GM21576 (cell line): ENCODE measurements at regions not wholly inside any gene's neighbourhood (a gene's known extent, or its start where the extent isn't known, plus 50 kb on each side); places are given as distances from the start of the nearest gene placed in this dataset.

ENCODE experiments used
- ATAC-seq: cut with Tn5 transposase; IDR thresholded peaks from one replicate; pipeline ENCODE4 v1.9.1; 2021; ENCODE audit warnings: mild to moderate bottlenecking, moderate library complexity; ENCODE audit not compliant: unreplicated experiment

DNA sequence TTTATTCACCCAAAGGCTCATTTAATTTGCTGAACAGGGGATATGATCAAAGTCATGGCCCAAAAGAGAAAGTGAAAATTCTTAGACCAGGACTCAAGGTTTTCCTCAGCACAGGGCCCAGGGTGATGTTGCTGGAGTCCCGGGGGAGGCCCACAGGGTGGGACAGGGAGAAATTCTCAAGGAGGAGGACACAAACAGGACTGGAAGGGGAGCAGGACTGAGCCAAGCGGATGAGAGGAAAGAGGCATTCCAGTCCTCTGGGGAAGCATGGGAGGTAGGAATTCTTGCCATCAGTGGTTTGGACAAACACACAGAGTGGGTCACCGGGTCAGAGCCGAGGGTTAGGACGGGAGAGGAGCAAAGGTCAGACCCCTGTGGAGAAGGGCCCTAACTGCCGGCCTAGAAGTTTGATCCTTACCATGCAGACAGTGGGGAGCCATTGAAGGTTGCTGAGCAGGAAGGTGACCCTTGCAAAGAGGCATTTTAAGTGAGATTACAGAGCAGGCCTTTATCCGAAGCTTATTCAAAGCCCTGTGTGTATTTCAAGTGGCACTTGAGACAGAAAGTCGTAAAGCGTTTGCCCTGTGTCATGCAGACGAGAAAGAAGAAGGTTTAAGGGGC is 68.4 kb upstream of the PTGR2 start:
- ATAC-seq = no peak

DNA sequence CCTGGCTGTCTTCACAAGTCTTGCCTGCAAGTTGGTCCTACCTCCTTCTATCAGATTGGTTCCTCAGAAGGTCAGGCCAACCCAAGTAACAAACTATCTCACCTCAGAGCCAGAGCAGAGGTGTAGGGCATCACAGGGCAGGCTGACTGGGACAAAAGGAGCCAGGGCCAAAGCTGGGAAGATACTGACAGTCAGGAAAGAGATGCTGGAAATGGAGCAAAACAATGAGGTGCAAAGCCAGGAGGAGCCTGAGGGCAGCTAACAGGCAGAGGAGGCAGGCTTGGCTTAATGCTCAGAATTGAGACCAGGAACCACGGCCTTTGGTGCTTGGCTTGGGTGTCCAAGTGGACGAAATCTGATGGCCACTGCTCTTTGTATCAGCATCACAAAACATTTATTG is 68.4 kb upstream of the PNMA1 start:
- ATAC-seq = no peak

DNA sequence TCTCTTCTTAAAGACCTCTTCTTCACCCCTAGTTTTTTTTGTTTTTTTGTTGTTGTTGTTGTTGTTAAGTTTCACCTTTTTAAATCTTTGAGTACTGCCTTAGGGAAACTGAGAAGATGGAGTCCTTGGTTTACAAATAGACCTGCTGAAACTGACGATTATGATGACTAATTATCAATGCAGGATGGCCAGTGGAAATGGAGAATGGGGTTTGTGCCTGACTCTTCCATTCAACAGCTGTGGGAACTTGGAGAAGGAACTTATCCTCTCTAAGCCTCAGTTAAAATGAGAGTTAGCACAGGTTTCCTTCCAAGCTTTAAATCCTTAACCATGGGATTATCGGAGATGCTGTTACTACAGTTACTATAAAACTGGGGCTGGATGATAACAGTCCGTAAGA is 66.7 kb upstream of the PNMA1 start:
- ATAC-seq = no peak

DNA sequence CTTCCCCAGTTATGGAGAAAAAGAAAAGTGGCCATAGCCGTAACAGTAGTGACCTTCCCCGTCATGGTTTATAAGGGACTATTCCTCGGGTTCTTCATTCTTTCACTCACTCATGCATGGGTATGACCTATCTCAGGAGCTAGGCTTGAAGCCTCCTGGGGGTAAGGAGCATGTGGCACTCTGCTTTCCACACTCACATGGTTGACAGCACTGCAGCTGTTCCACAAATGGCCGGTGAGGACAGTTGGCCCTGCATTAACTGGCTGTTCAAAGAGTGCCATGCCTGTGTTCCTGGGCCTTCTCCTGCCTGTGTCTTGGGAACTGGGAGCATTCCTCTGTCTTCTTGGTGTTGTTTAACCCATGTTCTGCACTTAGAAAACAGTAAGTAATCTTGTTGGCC is 66.2 kb upstream of the PNMA1 start:
- no peak for ATAC-seq

DNA sequence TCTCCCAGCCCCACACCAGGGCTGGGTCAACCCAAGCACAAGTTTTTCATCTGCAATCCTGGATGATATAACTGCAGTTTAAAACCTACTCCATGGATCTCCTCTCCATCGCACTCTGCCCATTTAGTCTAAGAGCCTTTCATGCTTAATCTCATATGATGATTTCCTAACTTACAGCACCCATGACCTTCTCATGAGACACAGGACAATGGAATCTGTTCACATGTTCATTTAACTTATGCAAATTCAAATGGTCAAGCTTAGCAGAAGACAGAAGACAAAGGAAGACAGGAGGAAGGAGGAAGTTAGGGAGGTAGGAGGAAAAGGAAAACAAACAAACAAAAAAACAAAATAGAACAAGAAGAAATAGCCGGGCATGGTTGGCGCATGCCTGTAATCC is 64.6 kb upstream of the PNMA1 start:
- ATAC-seq = no peak

DNA sequence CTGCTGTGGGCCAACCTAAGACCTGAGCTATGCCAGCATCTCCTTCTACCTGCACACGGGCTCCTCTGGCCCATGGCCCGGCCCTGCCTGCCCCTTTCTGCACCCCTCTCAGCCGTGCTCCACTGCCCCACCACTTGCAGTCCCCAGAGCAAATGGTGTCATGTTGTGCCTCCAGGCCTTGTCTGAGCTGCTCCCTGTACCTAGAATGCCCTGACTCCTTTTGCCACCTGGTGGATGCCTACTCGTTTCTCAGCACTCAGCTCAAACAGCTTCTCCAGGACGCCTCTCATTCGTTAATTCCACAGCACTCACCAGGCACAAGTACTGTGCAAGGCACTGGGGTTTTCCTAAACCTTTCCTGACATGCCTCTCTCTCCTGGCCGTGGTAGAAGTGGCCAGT is 63.2 kb upstream of the PNMA1 start:
- ATAC-seq = no peak

DNA sequence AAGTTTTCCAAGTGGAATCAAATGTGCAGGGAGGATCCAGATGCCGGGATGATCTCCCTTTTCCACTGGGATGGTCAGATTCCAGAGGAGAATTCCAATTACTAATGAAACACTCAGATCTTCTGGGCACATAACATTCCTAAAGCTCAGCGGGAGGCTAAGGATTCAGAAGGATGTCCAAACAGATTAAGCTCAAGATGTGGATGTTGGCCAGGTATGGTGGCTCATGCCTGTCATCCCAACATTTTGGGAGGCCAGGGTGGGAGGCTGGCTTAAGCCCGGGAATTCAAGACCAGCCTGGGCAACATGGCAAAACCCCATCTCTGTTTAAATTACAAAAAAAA is 62.0 kb upstream of the PNMA1 start:
- no peak for ATAC-seq

DNA sequence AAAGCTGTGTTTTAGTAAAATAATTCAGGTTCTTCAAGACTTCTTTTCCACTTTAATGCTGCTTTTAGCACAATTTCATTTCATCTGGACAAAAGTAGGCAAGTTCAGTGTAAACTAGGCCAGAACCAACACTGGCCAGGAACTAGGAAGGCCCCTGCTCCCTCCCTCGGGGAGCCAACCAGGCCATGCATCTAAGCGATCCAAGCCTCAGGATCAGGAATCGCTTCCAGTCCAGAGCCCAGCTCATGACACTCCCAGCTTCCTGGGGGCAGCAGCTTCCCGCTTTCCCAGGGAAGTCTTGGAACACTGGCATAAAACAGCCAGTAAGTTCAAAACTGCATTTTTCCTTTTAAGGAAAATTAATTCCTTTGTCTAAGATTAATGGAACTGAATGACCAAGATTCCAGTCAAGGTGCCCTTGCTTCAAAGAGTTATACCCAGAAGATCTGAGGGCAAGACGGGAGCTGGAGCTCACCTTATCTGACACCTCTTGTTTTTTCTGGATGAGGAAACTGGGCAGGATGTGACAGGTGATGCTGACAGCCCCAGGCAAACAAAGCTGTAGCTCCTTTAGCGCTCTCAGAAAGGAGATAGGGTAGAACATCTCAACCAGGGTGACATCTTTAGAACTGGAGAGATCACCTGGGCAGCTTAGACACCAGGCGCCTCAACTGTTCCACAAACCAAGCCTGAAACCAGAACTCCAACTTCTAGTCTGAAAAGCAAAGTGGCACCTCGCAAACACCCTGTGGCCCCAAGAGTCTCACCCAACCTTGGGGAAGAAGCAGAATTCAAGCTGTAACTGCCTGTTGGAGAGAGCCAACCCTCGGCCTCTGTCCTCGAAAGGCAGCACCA is 61.4 kb upstream of the PNMA1 start:
- ATAC-seq = no peak

DNA sequence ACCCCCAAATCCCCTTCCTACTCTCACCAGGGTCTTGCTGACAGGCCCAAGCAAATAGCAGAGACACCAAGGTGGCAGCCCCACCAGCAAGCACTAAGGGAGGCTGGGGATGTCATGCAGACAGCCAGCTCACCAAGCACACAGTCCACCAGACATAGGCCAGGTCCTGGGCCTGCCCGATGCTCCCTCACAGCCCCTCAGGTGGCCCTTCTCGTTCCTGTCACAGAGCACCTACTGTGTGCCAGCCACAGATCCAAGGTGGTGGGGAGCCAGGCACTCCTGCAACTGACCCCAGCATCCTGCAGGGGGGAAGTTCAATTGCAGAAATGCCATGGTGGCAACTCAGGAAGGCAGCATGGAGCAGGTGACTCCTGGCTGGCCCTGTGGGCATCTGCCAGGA is 60.5 kb upstream of the PNMA1 start:
- ATAC-seq = no peak

DNA sequence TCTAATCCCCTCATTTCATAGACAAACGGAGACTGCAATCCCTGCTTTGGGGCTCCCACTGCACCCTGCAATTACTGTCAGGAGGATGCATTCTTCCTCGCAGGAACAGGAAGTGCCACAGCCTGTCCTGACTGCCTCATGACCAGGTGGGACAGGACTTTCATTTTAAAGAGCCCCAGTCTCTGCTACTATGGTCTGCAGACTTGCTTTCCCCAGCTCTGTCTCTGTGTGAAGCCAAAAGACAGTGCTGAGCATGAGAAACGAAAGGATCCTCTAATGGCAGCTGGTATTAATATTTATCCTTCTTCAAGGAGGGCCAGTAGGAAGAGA is 60.0 kb upstream of the PNMA1 start:
- ATAC-seq = no peak

DNA sequence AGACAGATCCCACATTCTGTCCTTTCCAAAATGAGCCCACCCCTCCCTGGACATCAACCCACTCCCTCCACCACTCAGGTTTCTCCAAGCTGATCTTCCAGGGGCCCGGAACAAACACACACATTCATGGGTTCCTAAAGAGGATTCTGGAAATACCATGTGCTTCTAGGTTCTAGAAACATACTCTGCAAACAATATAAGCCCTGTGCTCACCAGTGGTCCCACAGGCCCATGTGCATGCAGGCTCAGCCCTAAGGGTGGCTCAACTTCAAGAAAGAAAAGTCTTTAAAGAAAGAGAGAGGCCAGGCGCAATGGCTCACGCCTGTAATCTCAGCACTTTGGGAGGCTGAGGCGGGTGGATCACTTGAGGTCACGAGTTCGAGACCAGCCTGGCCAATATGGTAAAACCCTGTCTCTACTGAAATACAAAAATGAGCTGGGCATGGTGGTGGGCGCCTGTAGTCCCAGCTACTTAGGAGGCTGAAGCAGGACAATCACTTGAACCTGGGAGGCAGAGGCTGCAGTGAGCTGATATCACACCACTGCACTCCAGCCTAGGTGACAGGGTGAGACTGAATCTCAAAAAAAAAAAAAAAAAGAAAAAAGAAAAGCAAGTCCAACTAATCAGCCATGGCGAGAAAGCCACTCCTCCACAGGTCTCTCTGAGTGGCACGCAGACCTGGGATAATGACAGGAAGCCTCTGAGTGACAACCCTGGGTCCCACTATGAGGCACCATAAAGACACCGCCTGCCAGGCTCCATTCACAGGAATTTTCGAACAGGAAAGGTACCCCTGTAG is 59.5 kb upstream of the PNMA1 start:
- ATAC-seq = no peak

DNA sequence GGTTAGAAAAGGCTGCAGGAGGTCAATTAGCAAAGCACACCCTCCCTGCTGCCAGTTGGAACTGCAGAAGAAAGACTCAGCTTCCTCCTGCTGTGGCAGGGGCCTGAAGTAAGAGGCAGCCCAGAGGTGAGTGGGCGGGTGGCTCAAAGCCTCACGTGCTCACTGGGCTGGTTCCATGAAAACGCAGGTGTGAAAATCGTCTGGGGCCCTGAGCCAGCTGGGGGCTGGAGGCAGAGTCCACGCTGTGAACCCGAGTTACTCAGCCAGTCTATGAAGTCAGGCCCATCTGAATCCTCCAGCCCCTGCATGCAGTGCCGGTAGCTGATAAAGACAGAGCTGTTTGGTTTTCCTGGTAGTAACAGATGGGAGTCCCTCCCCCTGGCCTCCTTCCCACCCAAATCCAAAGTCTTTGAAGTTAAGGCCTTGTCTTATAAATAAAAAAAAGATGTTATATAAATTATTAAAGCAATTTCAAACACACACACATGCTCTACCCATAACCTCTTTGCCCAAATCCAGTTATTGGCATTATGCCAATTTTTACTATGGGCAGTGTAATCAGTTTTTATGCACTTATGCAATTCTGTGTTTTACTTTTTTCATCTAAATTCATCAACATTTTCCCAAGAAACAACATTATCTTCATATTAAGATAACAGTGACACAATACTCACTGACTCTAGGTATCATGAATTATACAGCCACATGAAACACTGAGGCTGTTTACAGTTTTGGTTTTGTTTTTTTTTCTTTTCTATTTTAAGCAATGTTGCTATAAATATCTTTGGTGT is 57.9 kb upstream of the PNMA1 start:
- peak; percentile 47 for ATAC-seq

DNA sequence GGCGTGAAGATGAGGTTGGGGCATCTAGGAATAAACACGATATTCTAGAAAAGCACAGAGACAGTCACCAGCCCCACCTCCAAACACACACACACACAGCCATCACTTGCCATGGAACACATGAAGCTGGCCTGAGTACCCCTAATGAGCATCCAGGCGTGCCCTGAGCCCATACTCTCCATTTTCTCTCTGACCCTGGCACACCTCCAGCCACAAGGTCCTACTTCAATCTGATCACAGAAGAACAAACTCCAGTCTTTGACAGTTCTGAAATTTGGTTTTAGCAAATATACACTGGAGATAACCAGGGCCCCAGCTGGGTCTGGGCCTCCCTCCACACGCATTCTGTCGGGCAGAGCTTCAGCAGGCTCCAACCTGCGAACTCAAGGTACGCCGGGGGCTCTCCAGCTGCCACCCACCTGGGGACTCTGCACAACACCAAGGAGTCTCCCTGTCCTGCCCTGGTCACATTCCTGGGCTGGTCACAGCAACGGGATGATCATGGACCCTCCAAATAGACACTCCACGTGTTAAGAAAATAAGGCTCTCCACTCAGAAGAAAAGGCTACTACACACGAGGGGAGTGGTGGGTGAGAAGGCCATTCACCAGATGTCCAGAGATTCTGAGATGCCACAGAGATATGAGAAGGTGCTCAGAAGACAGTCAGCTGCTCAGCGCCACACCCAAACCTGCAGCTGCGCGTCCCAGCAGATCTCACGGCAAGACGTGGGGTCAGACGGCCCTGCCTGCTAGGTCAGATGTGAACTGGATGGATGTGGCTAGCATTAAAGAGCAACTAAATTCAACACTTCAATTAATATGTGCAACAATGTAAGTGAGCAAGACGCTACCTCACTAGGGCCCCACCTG is 57.0 kb upstream of the PNMA1 start:
- peak; percentile 21 for ATAC-seq

DNA sequence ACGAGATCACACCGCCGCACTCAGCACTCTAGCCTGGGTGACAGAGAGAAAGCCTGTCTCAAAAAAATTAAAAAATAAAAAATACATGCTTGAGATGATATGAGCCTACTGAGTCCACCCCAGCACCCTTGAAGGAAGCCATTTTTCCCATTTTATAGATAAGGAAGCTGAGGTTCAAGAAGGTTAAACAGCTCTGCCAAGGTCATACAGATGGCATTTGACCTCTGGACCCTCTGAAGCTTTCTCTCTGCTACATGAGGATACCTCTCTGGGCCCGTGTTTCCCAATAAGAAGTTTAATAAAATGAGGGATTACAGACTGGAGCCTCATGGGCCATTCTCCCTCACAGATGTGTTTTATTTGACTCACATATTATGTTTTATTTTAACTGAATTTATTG is 53.9 kb upstream of the PNMA1 start:
- ATAC-seq = no peak

DNA sequence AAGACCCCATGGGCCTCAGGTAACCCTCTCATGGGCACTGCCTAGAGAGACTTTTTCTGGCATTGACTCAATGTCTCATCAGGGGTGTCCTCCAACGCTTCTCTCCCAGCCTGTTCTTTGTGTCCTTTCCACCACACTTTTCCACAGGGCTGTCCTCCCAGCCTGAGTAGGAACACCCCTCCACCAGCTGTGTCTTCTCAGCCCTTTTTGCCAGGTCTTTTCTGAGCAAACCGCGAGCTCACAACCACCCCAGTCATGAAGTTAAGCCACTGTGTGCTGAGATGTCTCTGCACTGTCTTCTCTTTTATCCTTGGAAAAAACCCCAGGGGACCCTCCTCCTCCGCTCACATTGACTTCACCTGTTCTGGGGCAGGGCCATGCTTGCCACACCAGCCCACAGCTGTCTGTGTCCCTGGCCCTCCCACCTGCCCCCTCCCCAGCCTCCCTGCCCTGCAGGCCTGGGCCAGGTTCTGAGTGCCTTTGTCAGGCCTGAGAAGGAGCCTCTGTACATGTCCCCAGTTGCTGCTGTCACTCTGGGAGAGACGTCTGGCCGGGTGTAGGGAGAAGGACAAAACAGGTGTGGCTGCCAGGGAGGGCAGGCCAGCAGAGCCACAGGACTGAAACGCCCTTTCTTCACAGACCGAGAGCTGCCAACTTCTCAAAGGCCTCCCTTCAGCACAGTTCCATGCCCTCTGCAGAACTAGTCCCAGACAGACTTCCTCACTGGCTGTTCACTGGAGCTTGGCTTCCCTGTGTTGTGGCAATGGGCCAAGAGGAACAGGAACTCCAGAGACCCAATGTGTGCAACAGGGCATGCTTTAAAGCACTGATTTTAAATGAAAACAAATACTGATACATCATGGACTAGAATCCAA is 50.5 kb upstream of the PNMA1 start:
- no peak for ATAC-seq
